Lung (tissue), 11 donors: ENCODE measurements at regions not wholly inside any gene's neighbourhood (a gene's known extent, or its start where the extent isn't known, plus 50 kb on each side); places are given as distances from the start of the nearest gene placed in this dataset.

Experiments
- ATAC-seq: fragments of 200-7000 bp; cut with Tn5 transposase; one replicate; pipeline ENCODE4 v1.9.1; 2020; ENCODE audit warnings: moderate number of reproducible peaks; ENCODE audit not compliant: insufficient read depth, low FRiP score
- DNase-seq, 3 donors: peaks; one replicate each; pipeline ENCODE4 v3.0.0-alpha.2; 2013 to 2017
- H3K27ac ChIP-seq, 2 donors: one replicate each; pipeline ENCODE4 v1.5.1; 2013; ENCODE audit warnings: mild to moderate bottlenecking in 2 of 2, moderate library complexity in 2 of 2, control low read depth in 1 of 2, inconsistent platforms in 1 of 2, low read depth in 1 of 2, low read length in 1 of 2
- H3K27me3 ChIP-seq, 3 donors: one replicate each; pipeline ENCODE4 v1.5.1; 2013; ENCODE audit warnings: low read length in 2 of 3; ENCODE audit not compliant: control insufficient read depth in 3 of 3, insufficient read depth in 3 of 3
- H3K36me3 ChIP-seq, 4 donors: one replicate each; pipeline ENCODE4 v1.5.1; 2013; ENCODE audit warnings: low read length in 4 of 4, mild to moderate bottlenecking in 1 of 4, moderate library complexity in 1 of 4; ENCODE audit not compliant: control insufficient read depth in 4 of 4, insufficient read depth in 4 of 4
- H3K4me1 ChIP-seq, 5 donors: one replicate each; pipeline ENCODE4 v1.5.1; 2013; ENCODE audit warnings: low read length in 5 of 5, mild to moderate bottlenecking in 2 of 5, moderate library complexity in 1 of 5; ENCODE audit not compliant: control insufficient read depth in 5 of 5, insufficient read depth in 5 of 5
- H3K4me3 ChIP-seq: one replicate; pipeline ENCODE4 v1.5.1; 2013; ENCODE audit warnings: mild to moderate bottlenecking, control low read depth, moderate library complexity
- H3K9ac ChIP-seq, 2 donors: one replicate each; pipeline ENCODE4 v1.5.1; 2013; ENCODE audit warnings: low read length in 2 of 2, control low read depth in 1 of 2; ENCODE audit not compliant: insufficient read depth in 1 of 2
- H3K9me3 ChIP-seq, 4 donors: one replicate each; pipeline ENCODE4 v1.5.1; 2013; ENCODE audit warnings: low read length in 3 of 4, mild to moderate bottlenecking in 1 of 4, moderate library complexity in 1 of 4; ENCODE audit not compliant: control insufficient read depth in 4 of 4, insufficient read depth in 3 of 4
- CTCF ChIP-seq: IDR thresholded peaks from 2 replicates; pipeline ENCODE4 v1.5.1; 2012; ENCODE audit warnings: mild to moderate bottlenecking; ENCODE audit errors: control extremely low read depth, extremely low read depth
- WGBS, 2 donors: extraction: QIAGEN DNeasy Blood & Tissue Kit; methylation state at CpG; one replicate each; pipeline ENCODE4 v1.1.7; 2013; 5-methylcytosine and 5-hydroxymethylcytosine counted together
- donor health status: control.
- donor health status: control.
- donor health status: Bipolar disorder and iron deficiency.
- donor health status: healthy.
- donor health status: DM: yes; HTN: yes; CAD: no.

GRCh38 chr11:13897646-13898276 is 64.8 kb upstream of the SPON1 start:
- no peak overlapping the region for H3K9ac ChIP-seq
- no peak overlapping the region for H3K4me3 ChIP-seq
- peaks cover 0 to 15% (median 8%) of the 10 kb centered on the region in 5 donors for H3K4me1 ChIP-seq
- no peaks in the 10 kb centered on the region for H3K27me3 ChIP-seq
- DNase-seq (no peak), ATAC-seq (no peak)
- 31 to 60% methylated on average over 6 of the region's 6 CpGs for WGBS, 2 donors
- TF ChIP-seq CTCF, result no peak
- H3K9me3 ChIP-seq, result no peaks in the 10 kb centered on the region
- H3K27ac ChIP-seq, result no peak overlapping the region
- H3K36me3 ChIP-seq, result no peaks in the 10 kb centered on the region

GRCh38 chr11:13899603-13900002 is 62.9 kb upstream of the SPON1 start:
- DNase-seq, result no peak
- H3K4me1 ChIP-seq, result peaks cover 0 to 20% (median 8%) of the 10 kb centered on the region in 5 donors
- H3K9me3 ChIP-seq, result no peaks in the 10 kb centered on the region
- ATAC-seq, result no peak
- TF ChIP-seq CTCF, result no peak
- no peaks in the 10 kb centered on the region for H3K27me3 ChIP-seq
- H3K4me3 ChIP-seq, result no peak overlapping the region
- no peaks in the 10 kb centered on the region for H3K36me3 ChIP-seq
- no peak overlapping the region for H3K9ac ChIP-seq
- H3K27ac ChIP-seq, result no peak overlapping the region

GRCh38 chr11:13902523-13902922 is 60.0 kb upstream of the SPON1 start:
- peak; percentile 73 to 86 (median 81) for DNase-seq
- Histone ChIP-seq H3K27me3 (no peaks in the 10 kb centered on the region), H3K4me3 (no peak overlapping the region), H3K4me1 (peaks cover 0 to 20% (median 0%) of the 10 kb centered on the region in 5 donors), H3K36me3 (no peaks in the 10 kb centered on the region), H3K27ac (no peak overlapping the region), H3K9ac (no peak overlapping the region), H3K9me3 (no peaks in the 10 kb centered on the region)
- WGBS, 2 donors, result 63 to 79% methylated on average over 5 of the region's 5 CpGs
- TF ChIP-seq CTCF, result no peak
- no peak for ATAC-seq
